GM21576 (cell line): ENCODE measurements at regions not wholly inside any gene's neighbourhood (a gene's known extent, or its start where the extent isn't known, plus 50 kb on each side); places are given as distances from the start of the nearest gene placed in this dataset.

Experiments used
- ATAC-seq: cut with Tn5 transposase; IDR thresholded peaks from one replicate; pipeline ENCODE4 v1.9.1; 2021; ENCODE audit warnings: mild to moderate bottlenecking, moderate library complexity; ENCODE audit not compliant: unreplicated experiment

- ATAC-seq = no peak
Observed at GRCh38 chr3:153596401-153596800, 434.4 kb downstream of the RAP2B start.

- ATAC-seq = no peak
Observed at GRCh38 chr3:153599685-153600084, 437.7 kb downstream of the RAP2B start.

DNA sequence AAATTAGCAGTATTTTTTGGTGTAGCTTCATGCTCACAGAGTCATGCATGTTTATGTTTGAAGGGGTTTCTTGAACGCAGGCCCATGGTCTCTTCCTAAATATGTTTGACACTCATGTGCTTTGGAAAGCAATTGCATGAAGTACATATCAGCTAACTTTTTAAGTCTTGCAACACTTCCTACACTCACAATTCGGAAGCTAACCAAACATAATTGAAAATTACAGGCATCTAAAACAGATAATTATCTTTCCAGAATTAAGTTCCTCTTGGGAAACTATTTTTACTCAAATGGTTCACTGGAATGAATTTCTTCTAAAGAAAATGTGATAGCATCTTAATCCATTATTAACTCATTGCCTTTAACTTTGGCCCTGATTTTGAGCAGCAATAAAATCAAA is 438.9 kb downstream of the RAP2B start:
- ATAC-seq = no peak

- no peak for ATAC-seq
Observed at GRCh38 chr3:153601374-153601853, 439.4 kb downstream of the RAP2B start.

DNA sequence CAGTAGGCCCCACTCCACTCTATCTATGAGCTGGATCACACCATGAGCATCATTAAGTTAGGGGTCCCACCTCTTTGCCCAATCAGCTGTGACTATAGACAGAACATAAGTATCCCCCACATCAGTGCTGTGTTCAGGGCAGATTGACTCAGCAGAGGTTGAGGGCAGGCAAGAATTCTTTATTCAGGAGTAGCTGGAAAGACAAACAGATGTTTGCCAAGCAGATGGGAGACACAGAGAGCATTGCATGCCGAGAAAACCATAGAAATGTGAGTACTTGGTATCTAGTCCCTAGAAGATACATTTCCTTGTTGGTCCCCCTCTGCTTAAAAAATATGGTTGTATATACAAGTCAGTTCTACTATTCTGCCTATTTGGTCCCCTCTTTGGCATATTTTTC is 440.8 kb downstream of the RAP2B start:
- ATAC-seq = no peak

DNA sequence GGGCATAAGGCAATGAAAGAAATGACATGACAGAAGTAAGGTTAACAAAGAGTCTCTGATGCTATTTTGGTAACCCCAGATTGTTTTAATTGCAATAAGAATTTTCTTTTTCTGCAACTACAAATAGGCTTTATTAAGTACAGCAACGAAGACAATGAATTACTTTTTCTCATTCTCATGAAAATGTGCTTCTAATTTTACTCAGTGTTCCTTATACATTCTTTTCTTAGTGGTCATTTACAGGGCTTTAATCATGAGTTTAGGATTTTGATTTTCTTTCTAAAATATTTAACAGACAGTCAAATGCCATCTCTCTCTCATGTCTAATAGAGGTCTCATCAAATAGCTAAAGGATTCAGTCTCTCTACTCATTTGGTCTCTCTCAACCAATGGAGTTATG is 452.1 kb downstream of the RAP2B start:
- ATAC-seq = no peak

DNA sequence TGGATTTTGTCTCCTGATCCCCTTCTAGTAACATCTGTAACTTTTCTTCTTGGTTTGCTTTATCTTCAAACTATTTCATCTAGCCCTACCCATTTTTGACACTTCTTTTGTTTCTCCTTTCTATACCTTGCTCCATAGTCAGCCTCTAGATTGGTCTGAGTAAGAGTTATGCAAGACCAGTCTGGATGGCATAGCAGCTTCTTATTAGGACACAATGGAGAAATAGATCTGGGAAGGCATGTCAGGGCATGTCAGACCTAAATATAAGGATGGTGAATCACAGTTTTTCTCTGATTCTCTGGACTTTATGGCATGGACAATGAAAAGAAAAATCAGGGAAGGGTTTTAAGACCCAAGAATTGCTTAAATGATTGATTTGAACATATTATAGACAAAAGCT is 452.5 kb downstream of the RAP2B start:
- ATAC-seq = no peak

DNA sequence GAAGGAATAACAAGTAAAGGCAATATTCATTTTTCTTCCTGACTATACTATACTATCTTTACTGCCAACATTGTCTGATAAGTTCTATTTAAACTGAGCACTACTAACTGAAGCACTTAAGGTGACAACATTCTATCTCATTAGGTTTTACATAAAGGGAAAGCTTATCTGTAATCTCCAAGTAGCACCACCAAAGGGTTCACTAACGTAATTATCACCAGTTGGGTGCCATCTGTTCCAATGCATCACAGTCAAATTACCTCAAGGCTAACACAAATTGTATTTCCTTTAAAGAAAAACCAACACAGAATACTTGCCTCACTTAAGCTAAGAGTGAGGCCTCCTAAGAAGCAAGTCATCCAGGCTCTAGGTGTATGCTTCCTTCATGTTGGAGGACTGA is 453.8 kb downstream of the RAP2B start:
- ATAC-seq = no peak

DNA sequence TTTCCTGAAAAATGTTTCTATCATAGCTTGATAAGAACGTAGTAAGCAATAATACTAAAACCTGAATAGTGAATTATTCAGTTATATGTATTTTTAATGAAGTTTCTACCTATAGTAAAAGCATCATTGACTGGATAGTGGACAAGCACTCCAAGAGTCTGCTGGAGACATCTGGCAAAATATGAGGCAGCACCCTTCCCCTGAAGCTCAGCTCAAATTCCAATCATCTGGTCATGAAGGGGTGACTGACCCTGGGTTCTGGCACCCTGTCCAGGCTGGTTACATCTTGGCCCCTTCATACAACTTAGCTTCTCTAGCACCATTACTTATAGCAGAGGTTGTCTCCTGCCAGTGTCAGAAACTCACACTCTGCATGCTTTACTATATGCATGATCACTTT is 455.4 kb downstream of the RAP2B start:
- no peak for ATAC-seq

DNA sequence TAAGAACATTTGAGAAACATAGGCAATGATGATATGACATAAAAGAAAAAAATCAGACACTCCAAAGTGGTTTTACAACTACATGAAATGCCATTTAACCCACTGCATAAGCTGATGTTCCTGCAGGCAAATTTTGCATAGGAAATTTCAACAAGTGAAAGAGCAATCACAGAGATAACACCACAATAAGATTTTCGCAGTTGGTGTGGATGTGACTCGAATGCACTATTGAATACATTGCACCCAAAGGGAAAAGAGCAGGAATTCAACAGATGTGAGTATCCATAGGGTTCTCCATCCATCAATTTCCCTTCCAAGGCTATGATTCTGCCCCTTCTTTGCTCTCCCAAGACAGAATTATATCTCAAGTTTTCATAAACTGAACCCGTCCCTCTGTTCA is 456.1 kb downstream of the RAP2B start:
- no peak for ATAC-seq

DNA sequence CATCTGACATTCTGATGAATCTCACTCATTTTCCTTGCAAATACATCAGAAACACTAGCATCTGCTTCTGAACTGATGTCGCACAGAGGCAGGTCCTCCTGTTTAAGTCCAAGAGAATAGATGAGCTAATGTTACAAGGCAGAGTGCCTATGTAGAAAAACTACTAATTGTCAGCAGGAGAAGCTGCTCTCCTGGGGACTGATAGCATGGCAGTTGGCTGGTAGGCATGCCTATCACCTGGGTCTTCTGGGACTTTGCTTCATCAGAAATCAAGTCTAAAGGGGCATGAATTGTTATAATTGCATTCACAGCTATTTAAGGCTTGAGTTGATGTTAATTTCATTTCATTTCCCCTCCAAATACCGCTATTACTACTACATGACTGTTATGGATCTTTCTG is 457.2 kb downstream of the RAP2B start:
- ATAC-seq = no peak

DNA sequence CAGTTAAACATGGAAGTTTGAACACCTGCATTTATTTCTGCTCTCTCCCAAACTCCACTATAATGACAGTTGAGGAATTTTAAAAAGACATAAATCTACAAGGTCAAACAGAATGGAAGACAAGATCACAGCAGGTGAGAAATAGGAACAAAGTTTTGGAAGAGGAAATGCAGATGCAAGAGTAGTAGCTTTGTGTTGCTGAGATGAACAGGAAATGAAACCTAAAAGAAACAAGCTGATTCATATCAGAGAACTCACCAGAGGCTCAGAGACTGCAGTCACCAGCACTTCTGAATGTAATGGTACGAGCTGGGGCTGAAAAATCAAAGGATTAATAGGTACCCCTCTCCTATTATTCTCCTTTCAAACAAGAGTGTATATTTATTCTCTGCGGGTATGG is 459.9 kb downstream of the RAP2B start:
- ATAC-seq = peak; percentile 98

DNA sequence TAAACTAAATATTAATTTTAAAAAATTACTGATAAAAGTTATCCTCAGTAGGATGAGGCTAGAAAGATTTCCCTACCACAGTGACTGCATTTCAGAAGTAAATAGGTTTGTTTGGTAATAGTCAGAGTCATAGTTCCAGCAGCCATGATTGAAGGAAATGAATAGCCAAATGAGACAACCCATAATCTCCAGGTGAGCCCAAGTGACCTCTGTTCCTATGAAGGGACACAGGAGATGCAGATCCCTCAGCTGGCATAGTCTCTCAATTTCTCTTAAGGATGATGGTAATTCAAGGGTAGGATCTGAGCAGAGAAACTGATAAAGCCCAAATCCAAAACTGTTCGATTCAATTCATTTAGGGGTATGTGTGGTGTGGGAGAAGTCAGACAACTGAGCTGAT is 461.8 kb downstream of the RAP2B start:
- no peak for ATAC-seq

DNA sequence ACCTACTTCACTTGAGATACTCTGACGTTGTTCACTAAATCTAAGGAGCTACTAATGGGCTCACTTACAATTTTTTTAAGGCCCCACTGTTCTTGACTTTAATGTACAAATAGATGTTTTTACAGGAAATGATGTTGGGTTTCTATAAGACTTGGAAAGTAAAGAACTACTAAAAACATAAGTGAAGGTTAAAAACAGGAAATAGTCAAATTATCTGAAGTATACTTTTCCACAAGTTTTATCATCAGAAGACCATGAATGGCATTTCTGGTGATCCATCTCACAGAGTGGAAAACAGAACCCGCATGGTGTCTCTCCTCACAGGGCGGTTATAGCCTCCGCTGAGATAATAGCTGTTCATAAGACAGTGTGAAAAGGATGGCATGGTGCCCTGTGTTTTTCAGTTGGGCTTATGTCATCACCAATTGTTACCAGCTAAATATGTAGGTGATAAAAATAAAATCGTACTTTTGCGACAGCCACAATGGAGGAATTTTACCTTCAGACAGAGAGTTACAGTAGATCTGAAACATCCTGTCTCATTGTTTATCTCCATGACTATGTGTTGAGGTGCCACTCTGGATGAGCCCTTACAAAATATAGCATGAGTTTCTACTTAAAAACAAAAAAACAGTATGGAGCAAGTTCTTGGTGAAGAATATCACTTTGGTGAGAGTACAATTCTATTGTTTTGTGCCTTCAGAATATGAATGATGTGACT is 462.4 kb downstream of the RAP2B start:
- no peak for ATAC-seq

DNA sequence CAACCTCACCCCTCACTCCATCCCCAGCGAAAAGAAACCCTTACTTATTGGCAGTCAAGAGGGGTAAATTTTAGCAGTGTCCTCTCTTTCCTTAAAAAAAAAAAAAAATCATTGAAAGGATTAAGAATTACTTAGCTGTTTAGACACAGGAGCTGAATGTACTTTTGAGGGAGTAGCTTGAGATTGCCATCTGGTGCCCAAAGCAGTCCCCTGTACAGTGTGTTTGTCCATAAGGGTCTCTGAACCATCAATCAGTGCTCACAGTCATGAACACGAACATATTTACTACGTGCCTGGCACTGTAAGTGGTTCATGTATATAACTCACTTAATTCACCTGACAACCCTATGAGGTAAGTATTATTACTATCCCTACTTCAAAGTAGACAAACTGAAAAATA is 463.5 kb downstream of the RAP2B start:
- no peak for ATAC-seq

DNA sequence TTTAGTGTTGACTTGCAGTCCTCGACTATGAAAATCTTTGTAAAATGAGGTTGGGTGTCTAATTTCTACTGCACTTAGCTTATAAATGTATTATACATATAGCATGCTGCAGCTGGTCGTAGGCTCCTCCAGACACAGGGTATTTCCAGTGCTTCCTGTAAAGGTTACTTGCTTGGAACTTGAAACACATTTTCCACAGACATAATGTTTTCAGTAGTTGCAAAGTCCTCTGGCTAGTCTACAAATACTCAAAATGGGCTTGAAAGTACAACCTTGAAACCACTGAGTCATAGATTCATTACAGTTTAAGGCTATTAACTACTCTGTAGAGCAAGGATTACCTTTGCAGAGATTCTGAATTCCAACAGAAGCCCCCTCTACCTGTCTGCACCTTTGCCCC is 464.1 kb downstream of the RAP2B start:
- ATAC-seq = no peak

DNA sequence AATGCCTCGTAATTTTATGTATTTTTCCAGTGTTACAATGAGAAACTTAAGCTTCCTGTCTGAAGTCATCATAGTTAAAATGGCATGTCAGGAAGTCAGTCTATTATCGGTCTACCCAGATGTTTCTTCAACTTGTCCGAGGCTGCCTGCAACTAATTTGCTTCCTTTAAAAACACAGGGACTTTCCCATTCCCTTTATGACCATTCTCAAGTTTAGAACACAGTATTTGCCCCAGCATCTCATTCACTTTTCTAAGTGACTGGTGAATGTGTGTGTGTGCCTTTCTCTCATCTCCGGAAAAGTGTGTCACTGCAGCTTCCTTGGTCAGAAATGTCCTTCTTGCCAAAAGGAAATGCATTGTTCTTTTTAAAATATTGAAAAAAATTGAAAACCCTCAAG is 466.6 kb downstream of the RAP2B start:
- peak; percentile 57 for ATAC-seq

- ATAC-seq = no peak
Observed at GRCh38 chr3:153629148-153629547, 467.1 kb downstream of the RAP2B start.

GRCh38 chr3:153631102-153631501 is 469.1 kb downstream of the RAP2B start:
- no peak for ATAC-seq

GRCh38 chr3:153631664-153632063 is 469.6 kb downstream of the RAP2B start:
- ATAC-seq = no peak

GRCh38 chr3:153633407-153633806 is 471.4 kb downstream of the RAP2B start:
- no peak for ATAC-seq

DNA sequence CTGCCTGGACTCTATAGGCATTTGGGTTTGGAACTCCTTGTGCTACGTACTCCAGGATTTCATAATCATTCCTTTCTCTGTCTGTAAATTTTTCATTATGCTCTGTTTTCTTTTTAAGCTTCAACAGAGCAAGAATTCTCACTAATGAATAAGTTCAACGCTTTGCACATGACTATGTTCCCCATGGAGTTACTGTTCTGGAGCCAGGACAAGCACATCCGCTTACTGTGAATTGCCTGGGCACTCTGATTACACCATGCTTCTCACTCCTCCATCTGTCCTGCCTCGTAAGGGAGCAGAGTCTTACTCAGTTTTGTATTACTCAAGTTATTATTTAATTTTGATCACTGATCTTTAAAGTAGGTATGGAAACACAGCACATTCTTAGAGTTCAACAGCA is 472.7 kb downstream of the RAP2B start:
- no peak for ATAC-seq

- no peak for ATAC-seq
Observed at GRCh38 chr3:153639631-153640030, 477.6 kb downstream of the RAP2B start.
